Natural killer cell (primary cell): ENCODE measurements at regions not wholly inside any gene's neighbourhood (a gene's known extent, or its start where the extent isn't known, plus 50 kb on each side); places are given as distances from the start of the nearest gene placed in this dataset.

Experiments
- ATAC-seq, 3 donors: fragments of 150-1000 bp in 2 of 3; fragments of 200-7000 bp in 1 of 3; cut with Tn5 transposase; 1 replicate in 1 of 3; 2 replicates in 2 of 3; pipeline ENCODE4 v1.10.0; 2021; ENCODE audit warnings: mild to moderate bottlenecking in 2 of 3, moderate library complexity in 2 of 3
- DNase-seq, 2 donors: peaks; one replicate each; pipeline versions ENCODE4 v3.0.0 to v3.0.0-alpha.2; 2013 to 2021; ENCODE audit warnings: mixed read lengths in 1 of 2
- H3K27ac ChIP-seq: one replicate; pipeline ENCODE4 v1.5.1; 2013; ENCODE audit warnings: mild to moderate bottlenecking, low read length
- H3K27me3 ChIP-seq: one replicate; pipeline ENCODE4 v1.6.1; 2013; ENCODE audit warnings: low read length; ENCODE audit not compliant: control insufficient read depth, insufficient read depth
- H3K36me3 ChIP-seq: one replicate; pipeline ENCODE4 v1.6.1; 2013; ENCODE audit warnings: low read length; ENCODE audit not compliant: control insufficient read depth, insufficient read depth
- H3K4me1 ChIP-seq: one replicate; pipeline ENCODE4 v1.6.1; 2013; ENCODE audit warnings: low read length; ENCODE audit not compliant: control insufficient read depth, insufficient read depth
- H3K4me3 ChIP-seq: one replicate; pipeline ENCODE4 v1.5.1; 2013; ENCODE audit warnings: low read length
- H3K9me3 ChIP-seq: one replicate; pipeline ENCODE4 v1.6.1; 2013; ENCODE audit warnings: low read length; ENCODE audit not compliant: control insufficient read depth, insufficient read depth
- H3K27ac Mint-ChIP-seq, 2 donors: one replicate each; pipeline ENCODE4 v1.8.0; 2022; ENCODE audit warnings: mild to moderate bottlenecking in 2 of 2, mixed read lengths in 2 of 2, moderate library complexity in 1 of 2
- H3K27me3 Mint-ChIP-seq, 2 donors: one replicate each; pipeline ENCODE4 v1.8.0; 2022; ENCODE audit warnings: low read depth in 2 of 2, mixed read lengths in 2 of 2
- H3K36me3 Mint-ChIP-seq: one replicate; pipeline ENCODE4 v1.8.0; 2022; ENCODE audit warnings: mixed read lengths
- H3K4me1 Mint-ChIP-seq, 2 donors: one replicate each; pipeline ENCODE4 v1.8.0; 2022; ENCODE audit warnings: mixed read lengths in 2 of 2
- H3K4me3 Mint-ChIP-seq: one replicate; pipeline ENCODE4 v1.8.0; 2022; ENCODE audit warnings: mild to moderate bottlenecking, moderate library complexity, mixed read lengths
- H3K9me3 Mint-ChIP-seq, 2 donors: one replicate each; pipeline ENCODE4 v1.8.0; 2022; ENCODE audit warnings: mixed read lengths in 2 of 2
- CTCF ChIP-seq: fragments of 200-600 bp; IDR thresholded peaks from one replicate; pipeline ENCODE4 v1.8.0; 2022; ENCODE audit warnings: antibody characterized with exemption
- WGBS: methylation state at CpG from one replicate; pipeline ENCODE4 v1.1.7; 2013; ENCODE audit warnings: missing lambda C conversion rate; ENCODE audit not compliant: insufficient coverage; 5-methylcytosine and 5-hydroxymethylcytosine counted together
- intact Hi-C: fragments of 100-400 bp; cut with micrococcal nuclease; formaldehyde crosslinking; loops from one replicate; pipeline ENCODE4 v1.14.2; 2022

DNA sequence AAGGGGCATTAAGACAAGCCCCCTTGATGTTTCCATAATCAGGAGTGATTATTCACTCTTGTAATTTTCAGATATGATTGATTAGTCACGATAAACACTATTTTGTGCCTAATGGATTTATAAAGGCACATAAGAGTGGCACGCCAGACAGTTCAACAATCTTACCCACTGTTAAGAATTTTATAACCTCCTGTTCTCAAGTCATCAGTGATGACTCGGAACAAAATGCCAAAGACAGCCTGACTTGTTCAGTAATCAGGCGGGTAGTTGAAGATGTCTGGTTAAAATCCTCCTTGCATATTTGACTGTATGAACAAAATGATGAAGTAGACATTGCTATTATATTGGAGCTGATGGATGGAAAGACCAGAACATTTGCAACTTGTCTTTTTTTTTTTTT, 212.1 kb upstream of the RMST start:
- H3K9me3 ChIP-seq = no peaks in the 10 kb centered on the region
- DNase-seq (no peak), ATAC-seq (no peak)
- H3K4me3 ChIP-seq = no peak overlapping the region
- no peak for TF ChIP-seq CTCF
- no peaks in the 10 kb centered on the region for H3K36me3 Mint-ChIP-seq
- no peaks in the 10 kb centered on the region for H3K4me1 ChIP-seq
- H3K27me3 ChIP-seq = no peaks in the 10 kb centered on the region
- peaks cover 2 to 4% of the 10 kb centered on the region in 2 donors for H3K9me3 Mint-ChIP-seq
- H3K4me3 Mint-ChIP-seq = no peak overlapping the region
- H3K27ac ChIP-seq = no peak overlapping the region
- no peak overlapping the region for H3K27ac Mint-ChIP-seq
- no peaks in the 10 kb centered on the region for H3K4me1 Mint-ChIP-seq
- H3K27me3 Mint-ChIP-seq = peaks cover 0 to 2% of the 10 kb centered on the region in 2 donors
- intact Hi-C loops = no loop called here
- WGBS = 95% methylated on average over 4 of the region's 4 CpGs
- no peaks in the 10 kb centered on the region for H3K36me3 ChIP-seq

- no peak overlapping the region for H3K4me3 Mint-ChIP-seq
These were observed 204.9 kb upstream of the RMST start for GRCh38 chr12:97257726-97258125.

GRCh38 chr12:97259098-97259497, 203.5 kb upstream of the RMST start:
- Histone ChIP-seq H3K4me1 (no peaks in the 10 kb centered on the region), H3K4me3 (no peak overlapping the region), H3K27me3 (no peaks in the 10 kb centered on the region), H3K9me3 (no peaks in the 10 kb centered on the region), H3K36me3 (no peaks in the 10 kb centered on the region), H3K27ac (no peak overlapping the region)
- intact Hi-C loops = no loop called here
- H3K27me3 Mint-ChIP-seq = no peaks in the 10 kb centered on the region
- no peak overlapping the region for H3K27ac Mint-ChIP-seq
- no peaks in the 10 kb centered on the region for H3K4me1 Mint-ChIP-seq
- no peak for TF ChIP-seq CTCF
- no peak for DNase-seq
- peaks cover under 1 to 8% of the 10 kb centered on the region in 2 donors for H3K9me3 Mint-ChIP-seq
- no peak for ATAC-seq
- H3K36me3 Mint-ChIP-seq = no peaks in the 10 kb centered on the region
- WGBS = 76% methylated on average over 2 of the region's 2 CpGs
- H3K4me3 Mint-ChIP-seq = no peak overlapping the region

More at GRCh38 chr12:97257726-97258125, 204.9 kb upstream of the RMST start:
- Histone ChIP-seq H3K4me3 (no peak overlapping the region), H3K4me1 (no peaks in the 10 kb centered on the region), H3K36me3 (no peaks in the 10 kb centered on the region), H3K9me3 (no peaks in the 10 kb centered on the region), H3K27ac (no peak overlapping the region), H3K27me3 (no peaks in the 10 kb centered on the region)
- ATAC-seq = no peak
- Mint-ChIP-seq H3K27ac (no peak overlapping the region), H3K36me3 (no peaks in the 10 kb centered on the region), H3K9me3 (peaks cover 0 to 8% of the 10 kb centered on the region in 2 donors), H3K4me1 (no peaks in the 10 kb centered on the region), H3K27me3 (no peaks in the 10 kb centered on the region)
- no peak for TF ChIP-seq CTCF
- no peak for DNase-seq
- intact Hi-C loops = no loop called here
- WGBS = 81% methylated on average over 3 of the region's 3 CpGs

DNA sequence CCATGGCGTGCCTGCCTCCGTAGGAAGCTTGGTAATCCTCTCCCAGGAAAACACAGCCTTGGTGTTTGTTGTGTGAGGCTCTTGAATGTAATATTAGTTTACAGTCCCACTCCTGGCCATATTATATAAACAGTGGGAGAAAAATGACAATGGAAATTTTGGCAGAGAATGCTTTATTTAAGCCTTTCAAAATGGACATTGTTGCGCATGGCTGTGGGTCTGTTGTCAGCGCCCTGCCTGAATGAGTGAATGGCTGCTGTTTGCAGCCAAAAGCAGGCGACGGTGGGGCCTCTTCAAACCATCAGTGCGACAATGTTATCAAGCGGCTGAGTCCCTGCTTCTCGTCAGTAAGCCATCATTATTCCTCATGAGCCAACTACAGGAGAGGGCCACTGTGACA, 201.8 kb upstream of the RMST start:
- H3K9me3 ChIP-seq = no peaks in the 10 kb centered on the region
- 93% methylated on average over 9 of the region's 9 CpGs for WGBS
- Mint-ChIP-seq H3K27ac (no peak overlapping the region), H3K9me3 (peaks cover 3 to 6% of the 10 kb centered on the region in 2 donors), H3K27me3 (no peaks in the 10 kb centered on the region), H3K36me3 (no peaks in the 10 kb centered on the region), H3K4me1 (no peaks in the 10 kb centered on the region), H3K4me3 (no peak overlapping the region)
- DNase-seq (no peak), ATAC-seq (no peak)
- H3K27me3 ChIP-seq = no peaks in the 10 kb centered on the region
- no peak overlapping the region for H3K27ac ChIP-seq
- H3K4me1 ChIP-seq = no peaks in the 10 kb centered on the region
- H3K4me3 ChIP-seq = no peak overlapping the region
- intact Hi-C loops = no loop called here
- no peaks in the 10 kb centered on the region for H3K36me3 ChIP-seq
- no peak for TF ChIP-seq CTCF
